ENCODE measurements at regions not wholly inside any gene's neighbourhood (a gene's known extent, or its start where the extent isn't known, plus 50 kb on each side); places are given as distances from the start of the nearest gene placed in this dataset.

DNA sequence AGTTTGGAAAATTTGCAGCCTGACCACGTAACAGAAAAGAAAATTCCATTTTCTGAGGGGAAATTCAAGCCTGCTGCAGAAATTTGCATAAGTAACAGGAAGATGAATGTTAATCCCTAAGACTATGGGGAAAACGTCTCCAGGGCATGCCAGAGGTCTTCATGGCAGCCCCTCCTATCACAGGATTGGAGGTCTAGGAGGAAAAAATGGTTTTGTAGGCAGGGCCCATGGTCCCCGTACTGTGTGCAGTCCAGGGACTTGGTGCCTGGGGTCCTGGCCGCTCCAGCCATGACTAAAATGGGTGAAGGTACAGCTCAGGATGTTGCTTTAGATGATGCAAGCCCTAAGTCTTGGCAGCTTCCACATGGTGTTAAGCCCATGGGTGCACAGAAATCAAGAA lies 437.3 kb upstream of the SEMA3A start:
- H3K79me2 ChIP-seq: no peaks in the 10 kb centered on the region
- no peaks in the 10 kb centered on the region for H3K9me2 ChIP-seq (replicated peaks; ENCODE audit: insufficient read depth)
- no peaks in the 10 kb centered on the region for H3K27me3 ChIP-seq
- no peak overlapping the region for H2AFZ ChIP-seq
- H3K27ac ChIP-seq: no peak overlapping the region
- no peaks in the 10 kb centered on the region for H4K20me1 ChIP-seq (ENCODE audit: insufficient read depth, poor library complexity, severe bottlenecking)
- no peak overlapping the region for H3K4me2 ChIP-seq
- WGBS (ENCODE audit: low lambda C conversion rate, missing lambda C conversion rate): 86% methylated on average over 4 of the region's 4 CpGs
- H3K9me3 ChIP-seq (ENCODE audit: low read depth): no peaks in the 10 kb centered on the region
- H3K4me1 ChIP-seq (ENCODE audit: insufficient read depth): no peaks in the 10 kb centered on the region
- TF ChIP-seq, protein P1, sequence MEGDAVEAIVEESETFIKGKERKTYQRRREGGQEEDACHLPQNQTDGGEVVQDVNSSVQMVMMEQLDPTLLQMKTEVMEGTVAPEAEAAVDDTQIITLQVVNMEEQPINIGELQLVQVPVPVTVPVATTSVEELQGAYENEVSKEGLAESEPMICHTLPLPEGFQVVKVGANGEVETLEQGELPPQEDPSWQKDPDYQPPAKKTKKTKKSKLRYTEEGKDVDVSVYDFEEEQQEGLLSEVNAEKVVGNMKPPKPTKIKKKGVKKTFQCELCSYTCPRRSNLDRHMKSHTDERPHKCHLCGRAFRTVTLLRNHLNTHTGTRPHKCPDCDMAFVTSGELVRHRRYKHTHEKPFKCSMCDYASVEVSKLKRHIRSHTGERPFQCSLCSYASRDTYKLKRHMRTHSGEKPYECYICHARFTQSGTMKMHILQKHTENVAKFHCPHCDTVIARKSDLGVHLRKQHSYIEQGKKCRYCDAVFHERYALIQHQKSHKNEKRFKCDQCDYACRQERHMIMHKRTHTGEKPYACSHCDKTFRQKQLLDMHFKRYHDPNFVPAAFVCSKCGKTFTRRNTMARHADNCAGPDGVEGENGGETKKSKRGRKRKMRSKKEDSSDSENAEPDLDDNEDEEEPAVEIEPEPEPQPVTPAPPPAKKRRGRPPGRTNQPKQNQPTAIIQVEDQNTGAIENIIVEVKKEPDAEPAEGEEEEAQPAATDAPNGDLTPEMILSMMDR (IDR thresholded peaks at IDR 0.05; ENCODE audit: poor library complexity): no peak
- TF ChIP-seq EZH2phosphoT487 (IDR thresholded peaks at IDR 0.05; ENCODE audit: low read depth, severe bottlenecking, unreplicated experiment) (no peak), EZH2 (IDR thresholded peaks at IDR 0.05; ENCODE audit: borderline replicate concordance) (no peak)
- no peaks in the 10 kb centered on the region for H3K36me3 ChIP-seq (replicated peaks; ENCODE audit: insufficient read depth, low read depth)
- DNase-seq (ENCODE audit: low spot score): no peak
- no peak overlapping the region for H3K4me3 ChIP-seq

DNA sequence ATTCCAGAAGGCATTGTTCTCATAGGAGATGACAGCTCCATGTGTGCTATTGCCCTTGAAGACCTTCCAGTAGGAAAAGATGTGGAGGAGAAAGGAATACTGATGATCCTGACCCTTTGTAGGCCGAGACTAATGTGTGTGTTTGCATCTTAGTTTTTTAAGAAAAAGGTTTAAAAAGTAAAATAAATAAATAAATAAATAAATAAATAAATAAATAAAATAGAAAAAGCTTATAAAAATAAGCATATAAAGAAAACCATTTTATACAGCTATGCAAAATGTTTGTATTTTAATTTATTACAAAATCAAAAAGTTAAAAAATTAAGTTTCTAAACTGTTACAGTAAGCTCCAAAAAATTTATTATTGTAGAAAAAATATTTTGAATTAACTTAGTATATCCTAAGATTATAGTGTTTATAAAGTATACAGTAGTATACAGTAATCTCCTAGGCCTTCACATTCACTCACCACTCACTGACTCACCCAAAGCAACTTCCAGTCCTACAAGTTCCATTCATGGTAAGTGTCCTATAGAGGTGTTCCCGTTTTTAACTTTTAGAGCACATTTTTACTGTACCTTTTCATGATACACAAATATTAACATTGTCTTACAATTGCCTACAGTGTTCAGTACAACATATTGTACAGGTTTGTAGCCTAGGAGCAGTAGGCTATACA lies 435.2 kb upstream of the SEMA3A start:
- Histone ChIP-seq H3K79me2 (no peaks in the 10 kb centered on the region), H2AFZ (no peak overlapping the region), H3K4me2 (no peak overlapping the region), H4K20me1 (ENCODE audit: insufficient read depth, poor library complexity, severe bottlenecking) (no peaks in the 10 kb centered on the region), H3K27ac (no peak overlapping the region), H3K4me3 (no peak overlapping the region), H3K27me3 (no peaks in the 10 kb centered on the region), H3K4me1 (ENCODE audit: insufficient read depth) (no peaks in the 10 kb centered on the region), H3K36me3 (replicated peaks; ENCODE audit: insufficient read depth, low read depth) (no peaks in the 10 kb centered on the region), H3K9me3 (ENCODE audit: low read depth) (no peaks in the 10 kb centered on the region), H3K9me2 (replicated peaks; ENCODE audit: insufficient read depth) (no peaks in the 10 kb centered on the region)
- no peak for DNase-seq (ENCODE audit: low spot score)
- TF ChIP-seq, protein P1 (IDR thresholded peaks at IDR 0.05; ENCODE audit: poor library complexity): no peak
- no peak for TF ChIP-seq EZH2 (IDR thresholded peaks at IDR 0.05; ENCODE audit: borderline replicate concordance)
- TF ChIP-seq EZH2phosphoT487 (IDR thresholded peaks at IDR 0.05; ENCODE audit: low read depth, severe bottlenecking, unreplicated experiment): no peak
- 97% methylated on average over 2 of the region's 2 CpGs for WGBS (ENCODE audit: low lambda C conversion rate, missing lambda C conversion rate)

DNA sequence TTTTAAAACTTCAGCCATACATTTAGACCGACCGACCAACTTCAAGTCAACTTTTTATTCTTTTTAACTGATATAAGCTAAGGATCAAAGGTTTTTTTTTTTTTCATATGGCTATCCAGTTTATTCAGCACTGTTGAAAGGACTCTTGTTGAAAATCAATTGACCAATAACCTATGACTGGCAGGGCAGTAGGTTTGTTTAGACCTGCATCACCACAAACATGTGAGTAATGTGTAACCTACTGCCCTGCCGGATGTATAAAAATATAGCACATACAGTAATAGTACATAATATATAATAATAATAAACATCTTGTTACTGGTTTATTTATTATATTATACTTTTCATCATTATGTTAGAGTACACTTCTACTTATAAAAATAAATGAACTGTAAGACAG lies 434.6 kb upstream of the SEMA3A start:
- 97% methylated on average over 3 of the region's 3 CpGs for WGBS (ENCODE audit: low lambda C conversion rate, missing lambda C conversion rate)
- TF ChIP-seq EZH2phosphoT487 (IDR thresholded peaks at IDR 0.05; ENCODE audit: low read depth, severe bottlenecking, unreplicated experiment): no peak
- TF ChIP-seq, protein P1 (IDR thresholded peaks at IDR 0.05; ENCODE audit: poor library complexity): no peak
- no peak for TF ChIP-seq EZH2 (IDR thresholded peaks at IDR 0.05; ENCODE audit: borderline replicate concordance)
- no peak overlapping the region for H3K27ac ChIP-seq
- no peak overlapping the region for H3K4me3 ChIP-seq
- no peaks in the 10 kb centered on the region for H4K20me1 ChIP-seq (ENCODE audit: insufficient read depth, poor library complexity, severe bottlenecking)
- no peaks in the 10 kb centered on the region for H3K9me3 ChIP-seq (ENCODE audit: low read depth)
- no peak overlapping the region for H2AFZ ChIP-seq
- H3K4me1 ChIP-seq (ENCODE audit: insufficient read depth): no peaks in the 10 kb centered on the region
- no peak for DNase-seq (ENCODE audit: low spot score)
- H3K27me3 ChIP-seq: no peaks in the 10 kb centered on the region
- H3K9me2 ChIP-seq (replicated peaks; ENCODE audit: insufficient read depth): no peaks in the 10 kb centered on the region
- H3K79me2 ChIP-seq: no peaks in the 10 kb centered on the region
- H3K4me2 ChIP-seq: no peak overlapping the region
- no peaks in the 10 kb centered on the region for H3K36me3 ChIP-seq (replicated peaks; ENCODE audit: insufficient read depth, low read depth)
